ENCODE measurements at regions not wholly inside any gene's neighbourhood (a gene's known extent, or its start where the extent isn't known, plus 50 kb on each side); places are given as distances from the start of the nearest gene placed in this dataset.

DNA sequence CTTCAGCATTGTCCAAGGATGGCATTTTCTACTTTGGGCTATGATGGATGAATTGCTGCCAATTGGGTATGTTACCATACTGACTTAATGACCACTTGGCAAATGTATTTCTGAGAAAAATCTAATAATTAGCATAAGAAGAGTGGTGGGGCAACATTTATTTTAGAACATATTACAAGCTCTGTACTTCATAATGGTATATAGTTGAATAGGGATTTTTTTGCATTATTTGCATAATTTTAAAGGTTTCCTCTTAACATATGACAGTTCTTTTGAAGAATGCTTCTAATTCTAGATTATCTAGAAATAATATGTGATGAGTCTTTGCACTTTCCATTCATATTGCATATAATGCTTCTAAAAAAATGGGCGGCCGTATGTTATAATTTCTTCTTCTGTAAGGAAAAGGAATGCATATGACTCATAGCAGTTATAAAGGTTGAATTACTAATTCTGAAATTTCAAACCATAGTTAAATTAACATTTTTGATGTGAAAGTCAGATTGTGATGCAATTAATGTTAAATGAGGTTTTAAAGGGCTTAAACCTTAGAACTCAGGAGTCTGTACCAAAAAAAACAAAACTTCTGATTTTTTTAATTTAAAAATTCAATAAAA, 1652.3 kb upstream of the SLC39A10 start:
- CTCF ChIA-PET = no interaction called here
- H3K27ac ChIP-seq (ENCODE audit: insufficient read depth, low read depth, low read length) = no peak overlapping the region

More for the DNA sequence above, 1652.3 kb upstream of the SLC39A10 start:
- DNase-seq (ENCODE audit: low read depth, low spot score) (no peak), FAIRE-seq (no peak)
- H3K4me2 ChIP-seq (ENCODE audit: insufficient read depth, low read length) = no peak overlapping the region
- H3K9me3 ChIP-seq (replicated peaks; ENCODE audit: control insufficient read depth, insufficient read depth, low read length) = no peaks in the 10 kb centered on the region
- H3K9ac ChIP-seq (replicated peaks; ENCODE audit: extremely low read depth, insufficient read depth, low read length) = no peak overlapping the region
- dilution Hi-C loops (cut with MboI; ENCODE audit: extremely low pct_ligation_motif_present, low sequenced_read_pairs) = no loop called here
- H3K79me2 ChIP-seq (ENCODE audit: control insufficient read depth, insufficient read depth, low read length) = no peaks in the 10 kb centered on the region
- H3K9me1 ChIP-seq (replicated peaks; ENCODE audit: control insufficient read depth, extremely low read depth, insufficient read depth, low read length) = no peaks in the 10 kb centered on the region
- POLR2A ChIA-PET = no interaction called here
- H3K36me3 ChIP-seq (ENCODE audit: control insufficient read depth in 2 of 2, extremely low read depth in 1 of 2, insufficient read depth in 2 of 2, low read length in 2 of 2) = no peaks in the 10 kb centered on the region
- H3K4me1 ChIP-seq (ENCODE audit: control insufficient read depth, extremely low read depth, insufficient read depth, low read length) = no peaks in the 10 kb centered on the region
- TF ChIP-seq, protein P1, sequence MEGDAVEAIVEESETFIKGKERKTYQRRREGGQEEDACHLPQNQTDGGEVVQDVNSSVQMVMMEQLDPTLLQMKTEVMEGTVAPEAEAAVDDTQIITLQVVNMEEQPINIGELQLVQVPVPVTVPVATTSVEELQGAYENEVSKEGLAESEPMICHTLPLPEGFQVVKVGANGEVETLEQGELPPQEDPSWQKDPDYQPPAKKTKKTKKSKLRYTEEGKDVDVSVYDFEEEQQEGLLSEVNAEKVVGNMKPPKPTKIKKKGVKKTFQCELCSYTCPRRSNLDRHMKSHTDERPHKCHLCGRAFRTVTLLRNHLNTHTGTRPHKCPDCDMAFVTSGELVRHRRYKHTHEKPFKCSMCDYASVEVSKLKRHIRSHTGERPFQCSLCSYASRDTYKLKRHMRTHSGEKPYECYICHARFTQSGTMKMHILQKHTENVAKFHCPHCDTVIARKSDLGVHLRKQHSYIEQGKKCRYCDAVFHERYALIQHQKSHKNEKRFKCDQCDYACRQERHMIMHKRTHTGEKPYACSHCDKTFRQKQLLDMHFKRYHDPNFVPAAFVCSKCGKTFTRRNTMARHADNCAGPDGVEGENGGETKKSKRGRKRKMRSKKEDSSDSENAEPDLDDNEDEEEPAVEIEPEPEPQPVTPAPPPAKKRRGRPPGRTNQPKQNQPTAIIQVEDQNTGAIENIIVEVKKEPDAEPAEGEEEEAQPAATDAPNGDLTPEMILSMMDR (IDR thresholded peaks at IDR 0.05; ENCODE audit: extremely low read depth in 1 of 2, insufficient read depth in 1 of 2, low read depth in 1 of 2, low read length in 2 of 2) = no peak
- TF ChIP-seq GATA2 (IDR thresholded peaks at IDR 0.05; ENCODE audit: insufficient read depth, insufficient read length, low read depth, low read length) (no peak), EZH2 (IDR thresholded peaks at IDR 0.05; ENCODE audit: borderline replicate concordance, low read depth, low read length, severe bottlenecking) (no peak), POLR2A (IDR thresholded peaks at IDR 0.05; ENCODE audit: low read depth, low read length) (no peak), JUN (IDR thresholded peaks at IDR 0.05; ENCODE audit: borderline replicate concordance, insufficient read depth, insufficient read length, low read depth) (no peak), POLR2AphosphoS5 (IDR thresholded peaks at IDR 0.05; ENCODE audit: insufficient read depth, low read depth, low read length) (no peak), FOS (IDR thresholded peaks at IDR 0.05; ENCODE audit: borderline replicate concordance, insufficient read depth, low read length) (no peak), MYC (IDR thresholded peaks at IDR 0.05; ENCODE audit: low read depth, low read length) (no peak)
- TF ChIP-seq, protein P2, sequence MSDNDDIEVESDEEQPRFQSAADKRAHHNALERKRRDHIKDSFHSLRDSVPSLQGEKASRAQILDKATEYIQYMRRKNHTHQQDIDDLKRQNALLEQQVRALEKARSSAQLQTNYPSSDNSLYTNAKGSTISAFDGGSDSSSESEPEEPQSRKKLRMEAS (IDR thresholded peaks at IDR 0.05; ENCODE audit: insufficient read depth, insufficient read length) = no peak
- no peaks in the 10 kb centered on the region for H3K27me3 ChIP-seq (ENCODE audit: control insufficient read depth in 2 of 2, insufficient read depth in 2 of 2, low read length in 2 of 2)
- no peaks in the 10 kb centered on the region for H4K20me1 ChIP-seq (replicated peaks; ENCODE audit: control insufficient read depth, extremely low read depth, insufficient read depth, low read length)
- intact Hi-C loops (cut with micrococcal nuclease) = no loop called here
- H3K4me3 ChIP-seq (replicated peaks in 1 of 3; ENCODE audit: insufficient read depth in 1 of 3, low read depth in 1 of 3, low read length in 3 of 3) = no peak overlapping the region
- BruUV-seq (replicated peaks) = no TSS peak
- H2AFZ ChIP-seq (ENCODE audit: low read depth, low read length) = no peak overlapping the region

Data from endothelial cell of umbilical vein (primary cell).